Endodermal cell (in vitro differentiated cells): ENCODE measurements at regions not wholly inside any gene's neighbourhood (a gene's known extent, or its start where the extent isn't known, plus 50 kb on each side); places are given as distances from the start of the nearest gene placed in this dataset.

ENCODE experiments used
- DNase-seq: peaks from one replicate; pipeline ENCODE4 v3.0.0-alpha.2; 2017
- H3K27ac ChIP-seq: 2 replicates; pipeline ENCODE4 v1.5.1; 2013; ENCODE audit warnings: mild to moderate bottlenecking, low read depth, low read length, moderate library complexity
- H3K27me3 ChIP-seq: 2 replicates; pipeline ENCODE4 v1.6.1; 2013; ENCODE audit warnings: mild to moderate bottlenecking, low read length, moderate library complexity; ENCODE audit not compliant: insufficient read depth, control insufficient read depth, poor library complexity, severe bottlenecking
- H3K36me3 ChIP-seq: 2 replicates; pipeline ENCODE4 v1.7.0; 2013; ENCODE audit warnings: mild to moderate bottlenecking, low read length, moderate library complexity; ENCODE audit not compliant: control insufficient read depth, insufficient read depth
- H3K4me1 ChIP-seq: one replicate; pipeline ENCODE4 v1.7.0; 2013; ENCODE audit warnings: low read length; ENCODE audit not compliant: control insufficient read depth, insufficient read depth
- H3K4me3 ChIP-seq: 2 replicates; pipeline ENCODE4 v1.5.1; 2013; ENCODE audit warnings: mild to moderate bottlenecking, low read length, moderate library complexity
- H3K9ac ChIP-seq: 2 replicates; pipeline ENCODE4 v1.6.1; 2013; ENCODE audit warnings: mild to moderate bottlenecking, low read length, moderate library complexity; ENCODE audit not compliant: poor library complexity, severe bottlenecking; ENCODE audit errors: extremely low read depth
- H3K9me3 ChIP-seq: 2 replicates; pipeline ENCODE4 v1.6.1; 2013; ENCODE audit warnings: mild to moderate bottlenecking, low read length, moderate library complexity; ENCODE audit not compliant: control insufficient read depth
- H3K27ac Mint-ChIP-seq: 2 replicates; pipeline ENCODE4 v1.8.0; 2020; ENCODE audit warnings: mixed read lengths
- H3K27me3 Mint-ChIP-seq: 2 replicates; pipeline ENCODE4 v1.8.0; 2021; ENCODE audit warnings: mild to moderate bottlenecking, mixed read lengths; ENCODE audit not compliant: insufficient read depth
- H3K36me3 Mint-ChIP-seq: 2 replicates; pipeline ENCODE4 v1.8.0; 2020; ENCODE audit warnings: low read depth, mixed read lengths
- H3K4me1 Mint-ChIP-seq: 2 replicates; pipeline ENCODE4 v1.8.0; 2020; ENCODE audit warnings: mixed read lengths
- H3K4me3 Mint-ChIP-seq: 2 replicates; pipeline ENCODE4 v1.8.0; 2020; ENCODE audit warnings: mild to moderate bottlenecking, moderate library complexity, mixed read lengths
- H3K9me3 Mint-ChIP-seq: 2 replicates; pipeline ENCODE4 v1.8.0; 2020; ENCODE audit warnings: mild to moderate bottlenecking, mixed read lengths
- WGBS, 2 experiments: methylation state at CpG; one replicate each; pipeline versions ENCODE4 v1.1.5 to v1.1.7; 2013; ENCODE audit warnings: missing lambda C conversion rate in 2 of 2, mixed read lengths in 1 of 2; ENCODE audit not compliant: insufficient coverage in 1 of 2, insufficient read length in 1 of 2; 5-methylcytosine and 5-hydroxymethylcytosine counted together
- TF ChIP-seq, protein P1 (sequence below): fragments of 200-600 bp; sonication (generic); conservative IDR thresholded peaks from 2 replicates; pipeline ENCODE4 v1.5.0; 2021; ENCODE audit warnings: antibody characterized with exemption, mild to moderate bottlenecking

DNA sequence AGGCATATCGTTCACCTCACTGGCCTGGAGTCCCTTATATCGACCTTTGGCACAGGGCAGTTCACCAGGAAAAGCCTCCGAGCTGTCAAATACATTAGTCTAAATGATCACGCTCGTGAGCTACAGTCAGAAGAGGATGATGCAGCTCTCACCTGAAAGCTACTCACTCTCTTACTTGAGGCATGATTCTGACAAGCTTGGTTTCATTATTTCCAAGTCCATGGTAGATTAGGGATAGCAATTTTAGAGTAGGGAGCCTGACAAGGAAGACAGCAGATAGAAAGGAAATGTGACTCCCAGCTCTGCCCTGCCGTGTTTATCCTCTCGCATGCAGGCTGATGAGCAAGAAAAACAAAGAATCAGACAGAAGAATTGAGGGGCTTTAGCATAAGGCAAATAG lies 98.0 kb upstream of the MAP1B start:
- no peaks in the 10 kb centered on the region for H3K4me1 ChIP-seq
- Mint-ChIP-seq H3K27me3 (peaks cover 2% of the 10 kb centered on the region), H3K4me3 (no peak overlapping the region), H3K27ac (no peak overlapping the region), H3K4me1 (peaks cover 10% of the 10 kb centered on the region), H3K36me3 (no peaks in the 10 kb centered on the region), H3K9me3 (no peaks in the 10 kb centered on the region)
- no peak for DNase-seq
- no peaks in the 10 kb centered on the region for H3K9me3 ChIP-seq
- H3K36me3 ChIP-seq, result no peaks in the 10 kb centered on the region
- H3K27me3 ChIP-seq, result no peaks in the 10 kb centered on the region
- H3K27ac ChIP-seq, result no peak overlapping the region
- no peak overlapping the region for H3K4me3 ChIP-seq
- H3K9ac ChIP-seq, result no peak overlapping the region
- TF ChIP-seq, protein P1, sequence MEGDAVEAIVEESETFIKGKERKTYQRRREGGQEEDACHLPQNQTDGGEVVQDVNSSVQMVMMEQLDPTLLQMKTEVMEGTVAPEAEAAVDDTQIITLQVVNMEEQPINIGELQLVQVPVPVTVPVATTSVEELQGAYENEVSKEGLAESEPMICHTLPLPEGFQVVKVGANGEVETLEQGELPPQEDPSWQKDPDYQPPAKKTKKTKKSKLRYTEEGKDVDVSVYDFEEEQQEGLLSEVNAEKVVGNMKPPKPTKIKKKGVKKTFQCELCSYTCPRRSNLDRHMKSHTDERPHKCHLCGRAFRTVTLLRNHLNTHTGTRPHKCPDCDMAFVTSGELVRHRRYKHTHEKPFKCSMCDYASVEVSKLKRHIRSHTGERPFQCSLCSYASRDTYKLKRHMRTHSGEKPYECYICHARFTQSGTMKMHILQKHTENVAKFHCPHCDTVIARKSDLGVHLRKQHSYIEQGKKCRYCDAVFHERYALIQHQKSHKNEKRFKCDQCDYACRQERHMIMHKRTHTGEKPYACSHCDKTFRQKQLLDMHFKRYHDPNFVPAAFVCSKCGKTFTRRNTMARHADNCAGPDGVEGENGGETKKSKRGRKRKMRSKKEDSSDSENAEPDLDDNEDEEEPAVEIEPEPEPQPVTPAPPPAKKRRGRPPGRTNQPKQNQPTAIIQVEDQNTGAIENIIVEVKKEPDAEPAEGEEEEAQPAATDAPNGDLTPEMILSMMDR, result no peak
- WGBS, 2 experiments, result 69 to 73% methylated on average over 7 of the region's 7 CpGs

DNA sequence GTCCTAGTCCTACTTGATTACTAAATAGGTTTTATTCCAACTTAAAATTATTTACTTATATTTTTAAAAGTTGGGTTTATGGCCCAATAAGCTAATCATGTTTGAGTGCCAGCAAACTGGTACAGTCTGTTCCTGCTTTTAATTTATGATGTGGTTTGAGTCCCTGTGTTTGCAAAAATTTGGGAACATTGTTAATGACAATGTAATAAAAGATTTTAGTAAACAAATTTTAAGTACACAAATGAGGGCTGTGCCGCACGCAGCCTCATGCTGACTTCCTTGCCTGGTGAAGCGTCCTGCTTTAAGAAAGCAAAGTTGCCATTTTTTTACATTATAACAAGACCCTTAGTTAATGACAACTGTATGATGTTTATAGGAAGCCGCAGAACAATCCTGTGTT lies 96.8 kb upstream of the MAP1B start:
- Mint-ChIP-seq H3K4me1 (peaks cover 10% of the 10 kb centered on the region), H3K4me3 (no peak overlapping the region), H3K27me3 (no peaks in the 10 kb centered on the region), H3K36me3 (no peaks in the 10 kb centered on the region), H3K9me3 (no peaks in the 10 kb centered on the region), H3K27ac (no peak overlapping the region)
- H3K9ac ChIP-seq, result no peak overlapping the region
- TF ChIP-seq, protein P1, result no peak
- H3K4me3 ChIP-seq, result no peak overlapping the region
- H3K9me3 ChIP-seq, result no peaks in the 10 kb centered on the region
- DNase-seq, result no peak
- H3K27me3 ChIP-seq, result no peaks in the 10 kb centered on the region
- 92% methylated on average over 4 of the region's 4 CpGs; no CpG with 5 or more reads in 1 of the 2 experiments for WGBS, 2 experiments
- no peaks in the 10 kb centered on the region for H3K36me3 ChIP-seq
- H3K4me1 ChIP-seq, result no peaks in the 10 kb centered on the region
- H3K27ac ChIP-seq, result no peak overlapping the region

DNA sequence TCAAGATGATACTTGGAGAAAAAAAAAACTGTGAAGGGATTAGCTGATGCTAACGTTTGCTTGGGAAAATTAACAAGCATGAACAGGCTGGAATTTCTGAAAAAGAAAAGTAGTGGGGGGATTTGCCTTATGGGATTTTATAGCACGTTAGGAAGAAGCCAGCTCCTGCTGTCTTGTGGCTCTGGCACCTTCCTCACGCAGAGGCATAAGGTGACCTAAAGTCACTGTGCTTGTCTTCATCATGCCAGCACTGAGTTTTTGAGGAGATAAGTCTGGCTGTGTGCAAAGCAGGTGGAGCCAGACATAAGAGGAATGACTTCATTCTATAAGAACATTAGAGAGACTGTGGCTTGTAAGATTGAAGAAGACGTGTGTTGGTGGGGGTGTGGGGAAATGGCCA lies 94.4 kb upstream of the MAP1B start:
- H3K27me3 ChIP-seq, result no peaks in the 10 kb centered on the region
- WGBS, 2 experiments, result 75 to 100% methylated on average over 2 to 4 of the region's 4 CpGs
- no peak overlapping the region for H3K27ac ChIP-seq
- TF ChIP-seq, protein P1, result no peak
- H3K9me3 ChIP-seq, result no peaks in the 10 kb centered on the region
- H3K9ac ChIP-seq, result no peak overlapping the region
- no peaks in the 10 kb centered on the region for H3K27me3 Mint-ChIP-seq
- H3K4me1 ChIP-seq, result no peaks in the 10 kb centered on the region
- peaks cover 10% of the 10 kb centered on the region for H3K4me1 Mint-ChIP-seq
- no peak overlapping the region for H3K27ac Mint-ChIP-seq
- DNase-seq, result no peak
- no peaks in the 10 kb centered on the region for H3K9me3 Mint-ChIP-seq
- no peak overlapping the region for H3K4me3 ChIP-seq
- H3K36me3 ChIP-seq, result no peaks in the 10 kb centered on the region
- H3K4me3 Mint-ChIP-seq, result no peak overlapping the region
- H3K36me3 Mint-ChIP-seq, result no peaks in the 10 kb centered on the region
